ENCODE measurements at regions not wholly inside any gene's neighbourhood (a gene's known extent, or its start where the extent isn't known, plus 50 kb on each side); places are given as distances from the start of the nearest gene placed in this dataset.
"Not testable (repeated sequence)": the region's sequence is repeated elsewhere in the genome, so short reads cannot be mapped to it uniquely, and the experiment has no call there.

DNA sequence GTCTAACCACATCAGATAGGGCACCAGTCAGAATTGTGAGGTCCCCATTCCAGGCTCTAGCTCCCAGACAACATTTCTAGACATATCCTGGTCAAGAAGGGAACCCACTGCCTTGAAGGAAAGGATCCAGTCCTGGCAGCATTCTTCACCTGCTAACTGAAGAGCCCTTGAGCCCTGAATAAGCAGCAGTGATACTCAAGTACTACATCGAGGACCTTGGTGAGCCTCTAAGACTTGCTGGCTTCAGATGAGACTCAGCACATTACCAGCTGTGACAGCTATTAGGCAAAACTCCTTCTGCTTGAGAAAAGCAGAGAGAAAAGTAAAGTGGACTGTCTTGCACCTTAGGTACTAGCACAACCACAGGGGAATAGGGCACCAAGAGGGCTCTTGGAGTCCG is 205.8 kb upstream of the F9 start (continued):
- no peak for TF ChIP-seq SIN3A (IDR thresholded peaks at IDR 0.05; ENCODE audit: low read depth)
- no peak for TF ChIP-seq MAX (IDR thresholded peaks at IDR 0.05)
- TF ChIP-seq TCF7L2 (IDR thresholded peaks at IDR 0.05; ENCODE audit: borderline replicate concordance, extremely low read depth, insufficient read depth, insufficient read length): no peak
- no peak for TF ChIP-seq JUND (IDR thresholded peaks at IDR 0.05)
- TF ChIP-seq, protein P1, sequence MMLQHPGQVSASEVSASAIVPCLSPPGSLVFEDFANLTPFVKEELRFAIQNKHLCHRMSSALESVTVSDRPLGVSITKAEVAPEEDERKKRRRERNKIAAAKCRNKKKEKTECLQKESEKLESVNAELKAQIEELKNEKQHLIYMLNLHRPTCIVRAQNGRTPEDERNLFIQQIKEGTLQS (IDR thresholded peaks at IDR 0.05): no peak
- no peak for TF ChIP-seq CEBPB (IDR thresholded peaks at IDR 0.05; ENCODE audit: low read depth)

GRCh38 chrX:139320661-139321354 is 209.7 kb upstream of the F9 start:
- CTCF ChIA-PET; H4K20me1 ChIP-seq (ENCODE audit: insufficient read depth); H3K4me2 ChIP-seq (ENCODE audit: low read length); H3K79me2 ChIP-seq (ENCODE audit: insufficient read depth, low read length); H2AFZ ChIP-seq (ENCODE audit: low read depth, low read length, poor library complexity, severe bottlenecking); H3K9me3 ChIP-seq (ENCODE audit: control insufficient read depth in 1 of 2, insufficient read depth in 1 of 2, low read depth in 1 of 2, low read length in 2 of 2); H3K27me3 ChIP-seq (ENCODE audit: insufficient read depth, low read length); POLR2A ChIA-PET; intact Hi-C loops (cut with micrococcal nuclease); H3K4me1 ChIP-seq (ENCODE audit: control insufficient read depth in 1 of 2, insufficient read depth in 2 of 2, low read length in 2 of 2); H3K9ac ChIP-seq (ENCODE audit: low read length); H3K9me2 ChIP-seq (ENCODE audit: insufficient read depth); H3K36me3 ChIP-seq (ENCODE audit: control insufficient read depth in 1 of 2, insufficient read depth in 2 of 2, low read length in 2 of 2); RAD21 ChIA-PET (ENCODE audit: low non-redundant PET in 1 of 2, low total read pairs in 2 of 2, uncharacterized antibody in 2 of 2, unreplicated experiment in 2 of 2); BruUV-seq (replicated peaks); ATAC-seq; H3K27ac ChIP-seq (ENCODE audit: low read depth, low read length); H3K4me3 ChIP-seq (replicated peaks in 1 of 2; ENCODE audit: low read depth in 1 of 2, low read length in 2 of 2); DNase-seq (ENCODE audit: low read depth, low spot score): not testable (repeated sequence)

- DNase-seq (ENCODE audit: low read depth, low spot score); H3K79me2 ChIP-seq (ENCODE audit: insufficient read depth, low read length); H3K4me1 ChIP-seq (ENCODE audit: control insufficient read depth in 1 of 2, insufficient read depth in 2 of 2, low read length in 2 of 2); H3K9me2 ChIP-seq (ENCODE audit: insufficient read depth); H3K4me2 ChIP-seq (ENCODE audit: low read length); H3K9ac ChIP-seq (ENCODE audit: low read length); ATAC-seq; BruUV-seq (replicated peaks); intact Hi-C loops (cut with micrococcal nuclease); CTCF ChIA-PET; H3K27me3 ChIP-seq (ENCODE audit: insufficient read depth, low read length); POLR2A ChIA-PET; H3K36me3 ChIP-seq (ENCODE audit: control insufficient read depth in 1 of 2, insufficient read depth in 2 of 2, low read length in 2 of 2); H3K27ac ChIP-seq (ENCODE audit: low read depth, low read length); H4K20me1 ChIP-seq (ENCODE audit: insufficient read depth); RAD21 ChIA-PET (ENCODE audit: low non-redundant PET in 1 of 2, low total read pairs in 2 of 2, uncharacterized antibody in 2 of 2, unreplicated experiment in 2 of 2); H3K4me3 ChIP-seq (replicated peaks in 1 of 2; ENCODE audit: low read depth in 1 of 2, low read length in 2 of 2); H3K9me3 ChIP-seq (ENCODE audit: control insufficient read depth in 1 of 2, insufficient read depth in 1 of 2, low read depth in 1 of 2, low read length in 2 of 2); H2AFZ ChIP-seq (ENCODE audit: low read depth, low read length, poor library complexity, severe bottlenecking): not testable (repeated sequence)
Observed at GRCh38 chrX:139306675-139307074, 223.9 kb upstream of the F9 start.

Measured in HCT116 (cell line).